A673 (cell line): ENCODE measurements at regions not wholly inside any gene's neighbourhood (a gene's known extent, or its start where the extent isn't known, plus 50 kb on each side); places are given as distances from the start of the nearest gene placed in this dataset.

ENCODE experiments used
- BruUV-seq: library from RNA; stranded (reverse); fragments of 400-500 nt; replicated peaks from 2 replicates; lab custom pipeline; 2021; lab: Mats Ljungman, UMichigan
- CTCF ChIA-PET: fragments of 300-600 bp; sonication (Branson Sonifier 250); formaldehyde crosslinking; loops from one replicate; lab custom pipeline; 2022; ENCODE audit warnings: antibody characterized with exemption; lab: Charles Lee
- POLR2A ChIA-PET: fragments of 300-600 bp; sonication (Branson Sonifier 250); formaldehyde crosslinking; loops from one replicate; lab custom pipeline; 2022; ENCODE audit warnings: antibody characterized with exemption; ENCODE audit not compliant: low non-redundant PET; lab: Charles Lee
- DNase-seq: peaks from one replicate; pipeline ENCODE4 v3.0.0-alpha.2; 2015; ENCODE audit warnings: low spot score
- H3K27ac ChIP-seq: fragments of 200-600 bp; sonication (generic); 2 replicates; pipeline ENCODE4 v1.5.1; 2016; ENCODE audit warnings: mixed run types, low read depth, mild to moderate bottlenecking, mixed read lengths, antibody characterized with exemption, low read length; ENCODE audit not compliant: poor library complexity, severe bottlenecking
- H3K27me3 ChIP-seq: fragments of 200-600 bp; sonication (generic); replicated peaks from 2 replicates; pipeline ENCODE4 v1.6.1; 2017; ENCODE audit warnings: mixed run types, low read depth, mild to moderate bottlenecking, mixed read lengths, antibody characterized with exemption, low read length; ENCODE audit not compliant: insufficient read depth, poor library complexity
- H3K36me3 ChIP-seq: fragments of 200-600 bp; sonication (generic); 2 replicates; pipeline ENCODE4 v1.6.1; 2016; ENCODE audit warnings: mixed run types, mild to moderate bottlenecking, mixed read lengths, antibody characterized with exemption, low read length; ENCODE audit not compliant: insufficient read depth, poor library complexity, severe bottlenecking
- H3K4me1 ChIP-seq: fragments of 200-600 bp; sonication (generic); 2 replicates; pipeline ENCODE4 v1.6.1; 2017; ENCODE audit warnings: mixed run types, mild to moderate bottlenecking, mixed read lengths, antibody characterized with exemption, low read length; ENCODE audit not compliant: insufficient read depth, poor library complexity, severe bottlenecking
- H3K4me3 ChIP-seq: fragments of 200-600 bp; sonication (generic); 2 replicates; pipeline ENCODE4 v1.5.1; 2016; ENCODE audit warnings: low read depth, mixed run types, mild to moderate bottlenecking, mixed read lengths, low read length; ENCODE audit not compliant: poor library complexity, severe bottlenecking
- H3K9me3 ChIP-seq: fragments of 200-600 bp; sonication (generic); 2 replicates; pipeline ENCODE4 v1.6.1; 2016; ENCODE audit warnings: mixed run types, low read depth, mild to moderate bottlenecking, mixed read lengths, antibody characterized with exemption, low read length; ENCODE audit not compliant: poor library complexity, severe bottlenecking
- CTCF ChIP-seq: fragments of 300-800, 200-600 bp; sonication (generic); conservative IDR thresholded peaks from 2 replicates; pipeline ENCODE4 v1.5.1; 2017; ENCODE audit warnings: low read depth, mild to moderate bottlenecking, antibody characterized with exemption, low read length, moderate library complexity, mixed read lengths
- EZH2 ChIP-seq: fragments of 200-600 bp; sonication (generic); IDR thresholded peaks from 2 replicates; pipeline ENCODE4 v1.6.1; 2017; ENCODE audit warnings: borderline replicate concordance, low read depth, mild to moderate bottlenecking, mixed read lengths, antibody characterized with exemption, low read length; ENCODE audit not compliant: poor library complexity, severe bottlenecking
- intact Hi-C: fragments of 100-400 bp; cut with micrococcal nuclease; formaldehyde crosslinking; loops from one replicate; pipeline ENCODE4 v1.10.0; 2022; ENCODE audit not compliant: unreplicated experiment

- no peak for TF ChIP-seq EZH2
- TF ChIP-seq CTCF, result no peak
- no peak overlapping the region for H3K4me3 ChIP-seq
- DNase-seq, result no peak
- no TSS peak for BruUV-seq
- ChIA-PET CTCF (no interaction called here), POLR2A (no interaction called here)
- no peak overlapping the region for H3K27ac ChIP-seq
- H3K36me3 ChIP-seq, result no peaks in the 10 kb centered on the region
- intact Hi-C loops, result no loop called here
- no peaks in the 10 kb centered on the region for H3K4me1 ChIP-seq
- H3K9me3 ChIP-seq, result no peaks in the 10 kb centered on the region
- H3K27me3 ChIP-seq, result peaks cover 6% of the 10 kb centered on the region
These were observed 575.6 kb upstream of the KIRREL3 start for GRCh38 chr11:127576210-127576609.

GRCh38 chr11:127574478-127574877 is 573.9 kb upstream of the KIRREL3 start:
- no TSS peak for BruUV-seq
- no peak for DNase-seq
- Histone ChIP-seq H3K4me1 (no peaks in the 10 kb centered on the region), H3K36me3 (no peaks in the 10 kb centered on the region), H3K9me3 (no peaks in the 10 kb centered on the region), H3K27ac (no peak overlapping the region), H3K4me3 (no peak overlapping the region), H3K27me3 (peaks cover 6% of the 10 kb centered on the region)
- CTCF ChIA-PET, result no interaction called here
- intact Hi-C loops, result no loop called here
- TF ChIP-seq CTCF, result no peak
- no peak for TF ChIP-seq EZH2
- POLR2A ChIA-PET, result no interaction called here

GRCh38 chr11:127568891-127569290 is 568.3 kb upstream of the KIRREL3 start:
- H3K4me1 ChIP-seq, result no peaks in the 10 kb centered on the region
- H3K36me3 ChIP-seq, result no peaks in the 10 kb centered on the region
- no peaks in the 10 kb centered on the region for H3K27me3 ChIP-seq
- ChIA-PET POLR2A (no interaction called here), CTCF (no interaction called here)
- H3K27ac ChIP-seq, result no peak overlapping the region
- H3K4me3 ChIP-seq, result no peak overlapping the region
- no peak for DNase-seq
- BruUV-seq, result no TSS peak
- intact Hi-C loops, result no loop called here
- TF ChIP-seq EZH2, result no peak
- TF ChIP-seq CTCF, result no peak
- no peaks in the 10 kb centered on the region for H3K9me3 ChIP-seq
